ENCODE measurements at regions not wholly inside any gene's neighbourhood (a gene's known extent, or its start where the extent isn't known, plus 50 kb on each side); places are given as distances from the start of the nearest gene placed in this dataset.
A peak's percentile ranks its signal among the peaks of the same experiment; 100 is the strongest.

- Histone ChIP-seq H3K9me3 (peaks cover 0 to 23% of the 10 kb centered on the region in 2 donors), H3K36me3 (no peaks in the 10 kb centered on the region), H3K27ac (no peak overlapping the region), H3K27me3 (no peaks in the 10 kb centered on the region), H3K4me3 (no peak overlapping the region), H3K4me1 (no peaks in the 10 kb centered on the region)
- no peak for DNase-seq
- intact Hi-C loops (cut with DNase I): no loop called here
- no peak for ATAC-seq
- TF ChIP-seq CTCF (IDR thresholded peaks at IDR 0.05): no peak
Measured at GRCh38 chr12:39227218-39227617, 215.7 kb downstream of the KIF21A start.

- H3K27ac ChIP-seq: no peak overlapping the region
- intact Hi-C loops (cut with DNase I): no loop called here
- H3K27me3 ChIP-seq: no peaks in the 10 kb centered on the region
- H3K4me1 ChIP-seq: no peaks in the 10 kb centered on the region
- no peak for TF ChIP-seq CTCF (IDR thresholded peaks at IDR 0.05)
- peaks cover 0 to 25% of the 10 kb centered on the region in 2 donors for H3K9me3 ChIP-seq
- no peak overlapping the region for H3K4me3 ChIP-seq
- no peaks in the 10 kb centered on the region for H3K36me3 ChIP-seq
- DNase-seq (no peak), ATAC-seq (no peak)
Measured at GRCh38 chr12:39224971-39225370, 217.9 kb downstream of the KIF21A start.

- no peak overlapping the region for H3K4me3 ChIP-seq
- H3K36me3 ChIP-seq: no peaks in the 10 kb centered on the region
- no peaks in the 10 kb centered on the region for H3K27me3 ChIP-seq
- H3K4me1 ChIP-seq: no peaks in the 10 kb centered on the region
- no peak overlapping the region for H3K27ac ChIP-seq
- peaks cover 0 to 56% of the 10 kb centered on the region in 2 donors for H3K9me3 ChIP-seq
- intact Hi-C loops (cut with DNase I): no loop called here
- DNase-seq (no peak), ATAC-seq (no peak)
- no peak for TF ChIP-seq CTCF (IDR thresholded peaks at IDR 0.05)
Measured at GRCh38 chr12:39205969-39206368, 237.0 kb downstream of the KIF21A start.

- no peaks in the 10 kb centered on the region for H3K36me3 ChIP-seq
- no peaks in the 10 kb centered on the region for H3K4me1 ChIP-seq
- ATAC-seq (no peak), DNase-seq (peak in 1 of 4 donors; percentile 18)
- no peak for TF ChIP-seq CTCF (IDR thresholded peaks at IDR 0.05)
- H3K27me3 ChIP-seq: no peaks in the 10 kb centered on the region
- intact Hi-C loops (cut with DNase I): no loop called here
- no peak overlapping the region for H3K4me3 ChIP-seq
- peaks cover 0 to 31% of the 10 kb centered on the region in 2 donors for H3K9me3 ChIP-seq
- no peak overlapping the region for H3K27ac ChIP-seq
Measured at GRCh38 chr12:39199351-39199750, 243.6 kb downstream of the KIF21A start.

GRCh38 chr12:39188689-39189088, 254.2 kb downstream of the KIF21A start:
- no peak for TF ChIP-seq CTCF (IDR thresholded peaks at IDR 0.05)

More at GRCh38 chr12:39188689-39189088, 254.2 kb downstream of the KIF21A start:
- H3K9me3 ChIP-seq: peaks cover 0 to 9% of the 10 kb centered on the region in 2 donors
- H3K27me3 ChIP-seq: no peaks in the 10 kb centered on the region
- H3K4me1 ChIP-seq: no peaks in the 10 kb centered on the region
- DNase-seq (no peak), ATAC-seq (no peak)
- H3K4me3 ChIP-seq: no peak overlapping the region
- H3K27ac ChIP-seq: no peak overlapping the region
- H3K36me3 ChIP-seq: no peaks in the 10 kb centered on the region
- intact Hi-C loops (cut with DNase I): no loop called here
